ENCODE measurements at regions not wholly inside any gene's neighbourhood (a gene's known extent, or its start where the extent isn't known, plus 50 kb on each side); places are given as distances from the start of the nearest gene placed in this dataset.
"Not testable (repeated sequence)": the region's sequence is repeated elsewhere in the genome, so short reads cannot be mapped to it uniquely, and the experiment has no call there.

DNA sequence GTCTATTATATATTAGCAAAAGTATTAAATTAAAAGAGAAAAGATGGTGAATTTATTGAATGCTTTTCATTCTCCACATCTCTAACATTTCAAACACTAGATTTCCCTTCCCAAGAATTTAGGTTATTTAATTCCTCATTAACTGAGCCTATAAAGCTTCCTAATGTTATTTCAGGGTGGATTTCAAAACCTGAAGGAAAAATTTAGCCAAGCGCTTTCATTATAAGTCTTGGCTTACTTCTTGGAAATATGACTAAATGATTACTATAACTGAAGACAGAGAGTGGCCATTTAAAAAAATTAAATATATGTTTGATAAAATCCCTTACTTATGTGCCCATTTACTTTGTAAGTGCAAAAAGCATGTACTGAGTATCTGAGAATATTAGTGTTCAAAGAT is 141.8 kb upstream of the ARSJ start:
- no peak for DNase-seq
- Histone ChIP-seq H3K36me3 (ENCODE audit: insufficient read depth, low read length) (no peaks in the 10 kb centered on the region), H3K4me3 (ENCODE audit: low read length) (no peak overlapping the region), H3K27ac (ENCODE audit: low read depth, low read length) (no peak overlapping the region), H3K27me3 (ENCODE audit: insufficient read depth, low read length, poor library complexity, severe bottlenecking) (no peaks in the 10 kb centered on the region), H3K9me3 (ENCODE audit: low read length) (no peaks in the 10 kb centered on the region), H3K4me1 (ENCODE audit: insufficient read depth, low read length) (no peaks in the 10 kb centered on the region)
- no peaks in the 10 kb centered on the region for H3K4me1 Mint-ChIP-seq
- H3K9me3 Mint-ChIP-seq = peaks cover 0 to 3% (median 0%) of the 10 kb centered on the region in 5 donors
- CTCF ChIA-PET = no interaction called here
- POLR2A ChIA-PET = interaction anchor here (0.8 kb wide), 1 partner anchor 13 kb away, joined by 5 read pairs; no protein-coding TSS in a partner anchor
- H3K36me3 Mint-ChIP-seq = peaks cover 0 to 16% (median 3%) of the 10 kb centered on the region in 3 donors
- no peak overlapping the region for H3K4me3 Mint-ChIP-seq
- no peak overlapping the region for H3K27ac Mint-ChIP-seq
- H3K27me3 Mint-ChIP-seq = peaks cover 5 to 8% of the 10 kb centered on the region in 2 donors

- H3K27me3 Mint-ChIP-seq = peaks cover 0 to 3% of the 10 kb centered on the region in 2 donors
- peaks cover 0 to 2% (median 0%) of the 10 kb centered on the region in 5 donors for H3K9me3 Mint-ChIP-seq
- Histone ChIP-seq H3K4me3 (ENCODE audit: low read length) (no peak overlapping the region), H3K4me1 (ENCODE audit: insufficient read depth, low read length) (no peaks in the 10 kb centered on the region), H3K27me3 (ENCODE audit: insufficient read depth, low read length, poor library complexity, severe bottlenecking) (no peaks in the 10 kb centered on the region), H3K36me3 (ENCODE audit: insufficient read depth, low read length) (no peaks in the 10 kb centered on the region), H3K9me3 (ENCODE audit: low read length) (no peaks in the 10 kb centered on the region), H3K27ac (ENCODE audit: low read depth, low read length) (no peak overlapping the region)
- H3K36me3 Mint-ChIP-seq = no peaks in the 10 kb centered on the region
- CTCF ChIA-PET = no interaction called here
- H3K4me1 Mint-ChIP-seq = peaks cover 0 to 1% (median under 1%) of the 10 kb centered on the region in 3 donors
- H3K4me3 Mint-ChIP-seq = no peak overlapping the region
- no peak for DNase-seq
- POLR2A ChIA-PET = no interaction called here
- no peak overlapping the region for H3K27ac Mint-ChIP-seq
These were observed 152.8 kb upstream of the ARSJ start for GRCh38 chr4:114132199-114132598.

DNA sequence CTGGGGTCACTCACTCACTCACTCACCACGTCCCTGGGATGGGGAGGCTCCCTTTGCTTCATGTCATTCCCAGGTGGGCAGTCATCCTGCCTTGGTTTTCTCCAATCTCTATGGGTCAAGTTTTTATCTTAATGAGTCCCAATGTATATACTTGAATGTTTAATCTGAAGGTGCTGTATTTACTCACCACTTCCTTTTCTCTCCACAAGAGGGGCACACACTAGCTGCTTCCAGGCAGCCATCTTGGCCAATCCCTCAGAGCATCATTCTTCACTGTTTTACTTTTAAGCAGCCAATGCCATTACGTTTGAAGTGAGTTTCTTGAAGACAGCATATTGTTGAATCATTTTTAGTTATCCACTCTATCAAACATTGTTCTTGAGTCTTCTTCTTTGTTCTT is 153.4 kb upstream of the ARSJ start:
- Histone ChIP-seq H3K27me3 (ENCODE audit: insufficient read depth, low read length, poor library complexity, severe bottlenecking) (no peaks in the 10 kb centered on the region), H3K9me3 (ENCODE audit: low read length) (no peaks in the 10 kb centered on the region), H3K36me3 (ENCODE audit: insufficient read depth, low read length) (no peaks in the 10 kb centered on the region), H3K4me3 (ENCODE audit: low read length) (no peak overlapping the region), H3K4me1 (ENCODE audit: insufficient read depth, low read length) (no peaks in the 10 kb centered on the region), H3K27ac (ENCODE audit: low read depth, low read length) (no peak overlapping the region)
- H3K9me3 Mint-ChIP-seq = peaks cover 0 to 2% (median 0%) of the 10 kb centered on the region in 5 donors
- ChIA-PET CTCF (no interaction called here), POLR2A (no interaction called here)
- H3K4me3 Mint-ChIP-seq = no peak overlapping the region
- DNase-seq = no peak
- H3K36me3 Mint-ChIP-seq = no peaks in the 10 kb centered on the region
- peaks cover 0 to 4% (median 4%) of the 10 kb centered on the region in 3 donors for H3K4me1 Mint-ChIP-seq
- H3K27ac Mint-ChIP-seq = no peak overlapping the region
- H3K27me3 Mint-ChIP-seq = peaks cover 0 to 2% of the 10 kb centered on the region in 2 donors

DNA sequence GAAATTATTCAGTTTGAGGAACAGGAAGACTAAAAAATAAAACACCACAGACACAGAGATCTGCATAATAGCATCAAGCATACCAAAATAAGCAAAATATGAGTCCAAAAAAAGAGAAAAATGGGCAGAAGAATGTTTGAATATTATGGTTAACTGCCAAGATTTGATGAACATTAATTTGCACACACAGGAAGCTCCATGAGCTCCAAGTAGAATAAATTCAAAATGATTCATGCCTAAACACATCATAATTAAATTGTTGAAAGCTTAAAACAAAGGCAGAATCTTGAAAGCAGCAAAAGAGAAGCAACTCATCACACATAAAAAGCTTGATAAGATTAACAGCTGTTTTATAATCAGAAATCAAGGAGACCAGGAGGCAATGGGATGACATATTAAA is 156.6 kb upstream of the ARSJ start:
- Mint-ChIP-seq H3K4me3 (no peak overlapping the region), H3K36me3 (no peaks in the 10 kb centered on the region), H3K27me3 (peaks cover 7 to 8% of the 10 kb centered on the region in 2 donors), H3K9me3 (peaks cover 0 to 2% (median 0%) of the 10 kb centered on the region in 5 donors), H3K27ac (no peak overlapping the region), H3K4me1 (peaks cover 0 to 4% (median 4%) of the 10 kb centered on the region in 3 donors)
- no peaks in the 10 kb centered on the region for H3K27me3 ChIP-seq (ENCODE audit: insufficient read depth, low read length, poor library complexity, severe bottlenecking)
- ChIA-PET POLR2A (no interaction called here), CTCF (interaction anchor here (0.5 kb wide), 1 partner anchor 153 kb away, joined by 3 read pairs; no protein-coding TSS in a partner anchor)
- H3K36me3 ChIP-seq (ENCODE audit: insufficient read depth, low read length) = no peaks in the 10 kb centered on the region
- no peak overlapping the region for H3K27ac ChIP-seq (ENCODE audit: low read depth, low read length)
- no peak overlapping the region for H3K4me3 ChIP-seq (ENCODE audit: low read length)
- no peaks in the 10 kb centered on the region for H3K9me3 ChIP-seq (ENCODE audit: low read length)
- no peaks in the 10 kb centered on the region for H3K4me1 ChIP-seq (ENCODE audit: insufficient read depth, low read length)
- DNase-seq = no peak

DNA sequence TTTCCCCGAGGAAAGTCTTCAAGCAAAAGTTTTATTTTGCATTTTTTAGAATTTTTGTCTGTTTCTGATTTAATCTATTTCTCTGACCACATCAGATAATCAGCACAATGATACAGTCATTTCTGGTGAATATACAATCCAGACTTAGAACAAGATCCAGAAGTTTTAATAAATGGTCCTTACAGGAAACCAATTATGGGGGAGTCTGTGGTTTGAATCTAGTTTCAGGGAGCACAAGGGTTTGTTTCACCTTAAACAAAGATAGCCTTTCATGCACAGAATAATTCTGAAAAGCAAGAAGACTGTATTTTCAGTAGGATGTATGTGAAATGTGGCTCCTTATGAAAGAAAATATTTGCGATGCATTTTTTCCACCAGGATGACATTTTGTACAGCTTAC is 158.5 kb upstream of the ARSJ start:
- Mint-ChIP-seq H3K4me1 (peaks cover 0 to 4% (median 4%) of the 10 kb centered on the region in 3 donors), H3K36me3 (no peaks in the 10 kb centered on the region), H3K4me3 (no peak overlapping the region), H3K27ac (no peak overlapping the region), H3K27me3 (peaks cover 7 to 9% of the 10 kb centered on the region in 2 donors), H3K9me3 (peaks cover 0 to 2% (median 0%) of the 10 kb centered on the region in 5 donors)
- H3K9me3 ChIP-seq (ENCODE audit: low read length) = no peaks in the 10 kb centered on the region
- H3K36me3 ChIP-seq (ENCODE audit: insufficient read depth, low read length) = no peaks in the 10 kb centered on the region
- H3K4me3 ChIP-seq (ENCODE audit: low read length) = no peak overlapping the region
- no peak for DNase-seq
- H3K27me3 ChIP-seq (ENCODE audit: insufficient read depth, low read length, poor library complexity, severe bottlenecking) = no peaks in the 10 kb centered on the region
- CTCF ChIA-PET = no interaction called here
- H3K27ac ChIP-seq (ENCODE audit: low read depth, low read length) = no peak overlapping the region
- POLR2A ChIA-PET = no interaction called here
- no peaks in the 10 kb centered on the region for H3K4me1 ChIP-seq (ENCODE audit: insufficient read depth, low read length)

DNA sequence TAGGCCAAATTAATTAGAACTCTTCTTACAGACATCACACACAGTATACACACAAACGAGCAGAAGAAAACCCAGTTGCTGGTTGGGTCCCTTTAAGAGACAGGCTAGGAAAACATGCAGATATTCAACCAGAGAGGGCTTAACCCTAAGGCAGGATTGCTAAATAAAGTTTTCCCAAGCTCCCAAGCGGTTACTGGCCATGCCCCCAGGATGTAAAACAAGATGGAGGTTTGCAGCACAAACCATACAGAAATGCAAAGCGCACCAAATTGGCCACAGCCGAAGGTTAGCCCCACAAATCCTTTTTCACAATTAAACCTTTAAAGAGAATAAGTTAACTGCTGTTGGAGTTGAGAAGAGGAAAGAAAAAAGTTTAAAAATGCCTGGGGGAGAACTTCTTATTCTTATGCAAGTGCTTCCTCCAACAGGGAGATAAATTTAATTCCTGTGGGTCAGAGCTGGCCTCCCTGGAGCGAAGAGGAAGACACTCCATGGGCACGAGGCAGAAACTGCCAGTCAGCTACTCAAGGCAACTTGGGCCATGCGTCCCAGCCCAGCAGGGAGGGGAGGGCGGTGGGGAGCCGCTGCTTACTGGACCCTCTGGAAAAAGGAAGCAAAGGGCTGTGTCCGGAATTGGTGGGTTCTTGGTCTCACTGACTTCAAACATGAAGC is 167.6 kb upstream of the ARSJ start:
- Histone ChIP-seq H3K9me3 (ENCODE audit: low read length) (no peaks in the 10 kb centered on the region), H3K4me1 (ENCODE audit: insufficient read depth, low read length) (no peaks in the 10 kb centered on the region), H3K27ac (ENCODE audit: low read depth, low read length) (no peak overlapping the region), H3K27me3 (ENCODE audit: insufficient read depth, low read length, poor library complexity, severe bottlenecking) (no peaks in the 10 kb centered on the region), H3K4me3 (ENCODE audit: low read length) (no peak overlapping the region), H3K36me3 (ENCODE audit: insufficient read depth, low read length) (no peaks in the 10 kb centered on the region)
- peaks cover 12 to 18% of the 10 kb centered on the region in 2 donors for H3K27me3 Mint-ChIP-seq
- no peak for DNase-seq
- H3K36me3 Mint-ChIP-seq = peaks cover 0 to 4% (median 0%) of the 10 kb centered on the region in 3 donors
- POLR2A ChIA-PET = no interaction called here
- no peaks in the 10 kb centered on the region for H3K9me3 Mint-ChIP-seq
- peak overlapping the region; percentile 73 to 92 (median 77) for H3K4me3 Mint-ChIP-seq
- H3K4me1 Mint-ChIP-seq = peaks cover 11 to 16% (median 14%) of the 10 kb centered on the region in 3 donors
- CTCF ChIA-PET = interaction anchor here (1.4 kb wide), 1 partner anchor 17 kb away, joined by 3 read pairs; no protein-coding TSS in a partner anchor
- H3K27ac Mint-ChIP-seq = peak overlapping the region in 5 of 8 donors; percentile 13 to 89 (median 62)

DNA sequence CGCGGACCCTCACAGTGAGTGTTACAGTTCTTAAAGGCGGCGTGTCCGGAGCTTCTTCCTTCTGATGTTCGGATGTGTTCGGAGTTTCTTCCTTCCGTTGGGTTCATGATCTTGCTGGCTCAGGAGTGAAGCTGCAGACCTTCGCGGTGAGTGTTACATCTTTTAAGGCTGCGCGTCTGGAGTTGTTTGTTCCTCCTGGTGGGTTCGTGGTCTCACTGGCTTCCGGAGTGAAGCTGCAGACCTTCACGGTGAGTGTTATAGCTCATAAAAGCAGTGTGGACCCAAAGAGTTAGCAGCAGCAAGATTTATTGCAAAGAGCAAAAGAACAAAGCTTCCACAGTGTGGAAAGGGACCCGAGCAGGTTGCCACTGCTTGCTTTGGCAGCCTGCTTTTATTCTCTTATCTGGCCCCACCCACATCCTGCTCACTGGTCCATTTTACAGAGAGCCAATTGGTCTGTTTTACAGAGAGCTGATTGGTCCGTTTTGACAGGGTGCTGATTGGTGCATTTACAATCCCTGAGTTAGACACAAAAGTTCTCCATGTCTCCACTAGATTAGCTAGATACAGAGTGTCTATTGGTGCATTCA is 168.3 kb upstream of the ARSJ start:
- H3K4me3 ChIP-seq (ENCODE audit: low read length); H3K36me3 Mint-ChIP-seq; H3K9me3 Mint-ChIP-seq; H3K4me1 ChIP-seq (ENCODE audit: insufficient read depth, low read length); H3K27me3 ChIP-seq (ENCODE audit: insufficient read depth, low read length, poor library complexity, severe bottlenecking); POLR2A ChIA-PET; H3K27ac ChIP-seq (ENCODE audit: low read depth, low read length); H3K9me3 ChIP-seq (ENCODE audit: low read length); H3K36me3 ChIP-seq (ENCODE audit: insufficient read depth, low read length): not testable (repeated sequence)
- Mint-ChIP-seq H3K4me1 (peaks cover 11 to 16% (median 14%) of the 10 kb centered on the region in 3 donors), H3K27ac (peak overlapping the region in 7 of 8 donors; percentile 13 to 98 (median 73)), H3K27me3 (peaks cover 8 to 18% of the 10 kb centered on the region in 2 donors), H3K4me3 (peak overlapping the region; percentile 73 to 92 (median 77))
- CTCF ChIA-PET = interaction anchor here (1.4 kb wide), 1 partner anchor 17 kb away, joined by 3 read pairs; no protein-coding TSS in a partner anchor
- peak in 3 of 5 donors; percentile 21 to 48 (median 45) for DNase-seq

DNA sequence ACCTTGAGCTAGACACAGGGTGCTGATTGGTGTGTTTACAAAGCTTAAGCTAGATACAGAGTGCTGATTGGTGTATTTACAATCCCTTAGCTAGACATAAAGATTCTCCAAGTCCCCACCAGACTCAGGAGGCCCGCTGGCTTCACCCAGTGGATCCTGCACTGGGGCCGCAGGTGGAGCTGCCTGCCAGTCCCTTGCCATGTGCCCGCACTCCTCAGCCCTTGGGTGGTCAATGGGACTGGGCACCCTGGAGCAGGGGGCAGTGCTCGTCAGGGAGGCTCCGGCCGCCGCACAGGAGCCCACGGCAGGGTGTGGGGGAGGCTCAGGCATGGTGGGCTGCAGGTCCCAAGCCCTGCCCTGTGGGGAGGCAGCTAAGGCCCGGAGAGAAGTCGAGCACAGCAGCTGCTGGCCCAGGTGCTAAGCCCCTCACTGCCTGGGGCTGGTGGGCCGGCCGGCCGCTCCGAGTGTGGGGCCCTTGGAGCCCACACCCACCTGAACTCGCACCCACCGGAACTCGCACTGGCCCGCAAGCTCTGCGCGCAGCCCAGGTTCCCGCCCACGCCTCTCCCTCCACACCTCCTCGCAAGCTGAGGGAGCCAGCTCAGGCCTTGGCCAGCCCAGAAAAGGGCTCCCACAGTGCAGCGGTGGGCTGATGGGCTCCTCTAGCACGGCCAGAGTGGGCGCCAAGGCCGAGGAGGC is 169.1 kb upstream of the ARSJ start:
- H3K4me3 Mint-ChIP-seq; H3K27ac Mint-ChIP-seq; CTCF ChIA-PET; H3K36me3 Mint-ChIP-seq; H3K9me3 Mint-ChIP-seq; H3K36me3 ChIP-seq (ENCODE audit: insufficient read depth, low read length); H3K27me3 ChIP-seq (ENCODE audit: insufficient read depth, low read length, poor library complexity, severe bottlenecking); H3K4me3 ChIP-seq (ENCODE audit: low read length); DNase-seq; H3K9me3 ChIP-seq (ENCODE audit: low read length); POLR2A ChIA-PET; H3K4me1 ChIP-seq (ENCODE audit: insufficient read depth, low read length); H3K27ac ChIP-seq (ENCODE audit: low read depth, low read length): not testable (repeated sequence)
- Mint-ChIP-seq H3K4me1 (peaks cover 11 to 16% (median 14%) of the 10 kb centered on the region in 3 donors), H3K27me3 (peaks cover 8 to 16% of the 10 kb centered on the region in 2 donors)
